Heart left ventricle (tissue), 13 donors: ENCODE measurements at regions not wholly inside any gene's neighbourhood (a gene's known extent, or its start where the extent isn't known, plus 50 kb on each side); places are given as distances from the start of the nearest gene placed in this dataset.

Source experiments
- POLR2A ChIP-seq, 2 donors: fragments of 450-650 bp; IDR thresholded peaks; one replicate each; pipeline ENCODE4 v1.6.1; 2017; ENCODE audit warnings: antibody characterized with exemption in 2 of 2, mild to moderate bottlenecking in 2 of 2, moderate library complexity in 2 of 2
- TF ChIP-seq, protein P1 (sequence below), 12 donors: fragments of 200-600 bp; sonication (generic) in 4 of 12; IDR thresholded peaks; one replicate each; pipeline versions ENCODE4 v1.5.0 to v1.8.0; 2018 to 2022; ENCODE audit warnings: antibody characterized with exemption in 12 of 12, mild to moderate bottlenecking in 5 of 12
- donor health status: ischemic (EF 13 %, LVEDD 7.1; RV severe dilation, severe dysfunction).
- donor health status: DM: no; HTN: yes; CAD: no.
- donor health status: DM: no; HTN: no; CAD: no.
- donor health status: ischemic (EF 25% LVEDD 6.9; RV normal size, moderate dysfunction).
- donor health status: ischemic (EF 25% LVEDD 5.7; RV mildly dilated, moderate dysfunction).
- donor health status: ischemic (EF 35%, LVEDD 5.7; RV mildly dilated, moderate dysfunction).
- donor health status: nonischemic (EF 11% LVEDD 7.7; RV severe dilation, severe dysfunction).
- donor health status: DM: yes; HTN: yes; CAD: no.
- donor health status: PGD.
- donor health status: ischemic (EF 29% LVEDD 5.4; RV normal size, mild dysfunction).
- donor health status: nonischemic (EF 23%, LVEDD 6.1; RV moderate dilation, normal function).

- TF ChIP-seq, protein P1, sequence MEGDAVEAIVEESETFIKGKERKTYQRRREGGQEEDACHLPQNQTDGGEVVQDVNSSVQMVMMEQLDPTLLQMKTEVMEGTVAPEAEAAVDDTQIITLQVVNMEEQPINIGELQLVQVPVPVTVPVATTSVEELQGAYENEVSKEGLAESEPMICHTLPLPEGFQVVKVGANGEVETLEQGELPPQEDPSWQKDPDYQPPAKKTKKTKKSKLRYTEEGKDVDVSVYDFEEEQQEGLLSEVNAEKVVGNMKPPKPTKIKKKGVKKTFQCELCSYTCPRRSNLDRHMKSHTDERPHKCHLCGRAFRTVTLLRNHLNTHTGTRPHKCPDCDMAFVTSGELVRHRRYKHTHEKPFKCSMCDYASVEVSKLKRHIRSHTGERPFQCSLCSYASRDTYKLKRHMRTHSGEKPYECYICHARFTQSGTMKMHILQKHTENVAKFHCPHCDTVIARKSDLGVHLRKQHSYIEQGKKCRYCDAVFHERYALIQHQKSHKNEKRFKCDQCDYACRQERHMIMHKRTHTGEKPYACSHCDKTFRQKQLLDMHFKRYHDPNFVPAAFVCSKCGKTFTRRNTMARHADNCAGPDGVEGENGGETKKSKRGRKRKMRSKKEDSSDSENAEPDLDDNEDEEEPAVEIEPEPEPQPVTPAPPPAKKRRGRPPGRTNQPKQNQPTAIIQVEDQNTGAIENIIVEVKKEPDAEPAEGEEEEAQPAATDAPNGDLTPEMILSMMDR (IDR thresholded peaks at IDR 0.05), result no peak
- TF ChIP-seq POLR2A (IDR thresholded peaks at IDR 0.05), result no peak
Observed at GRCh38 chr2:65957454-65957853, 477.5 kb upstream of the MEIS1 start.
